ENCODE measurements at regions not wholly inside any gene's neighbourhood (a gene's known extent, or its start where the extent isn't known, plus 50 kb on each side); places are given as distances from the start of the nearest gene placed in this dataset.
"Not testable (repeated sequence)": the region's sequence is repeated elsewhere in the genome, so short reads cannot be mapped to it uniquely, and the experiment has no call there.

DNA sequence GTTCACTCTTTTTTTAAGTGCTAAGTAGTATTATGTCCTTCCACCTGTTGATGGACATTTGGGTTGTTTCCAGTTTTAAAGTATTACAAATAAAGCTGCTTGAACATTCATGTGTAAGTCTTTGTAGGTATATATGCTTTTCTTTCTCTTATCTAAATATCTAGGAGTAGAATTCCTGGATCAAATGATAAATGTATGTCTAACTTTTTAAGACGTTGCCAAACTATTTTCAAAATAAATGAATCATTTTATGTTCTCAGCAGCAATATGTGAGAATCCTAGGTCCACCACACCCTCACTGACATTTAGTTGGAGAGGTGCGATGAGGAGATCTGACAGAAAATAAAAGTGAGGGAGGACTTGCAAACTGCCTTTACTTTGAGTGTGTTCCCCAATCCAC lies 291.7 kb upstream of the UGT8 start:
- no peak for DNase-seq

DNA sequence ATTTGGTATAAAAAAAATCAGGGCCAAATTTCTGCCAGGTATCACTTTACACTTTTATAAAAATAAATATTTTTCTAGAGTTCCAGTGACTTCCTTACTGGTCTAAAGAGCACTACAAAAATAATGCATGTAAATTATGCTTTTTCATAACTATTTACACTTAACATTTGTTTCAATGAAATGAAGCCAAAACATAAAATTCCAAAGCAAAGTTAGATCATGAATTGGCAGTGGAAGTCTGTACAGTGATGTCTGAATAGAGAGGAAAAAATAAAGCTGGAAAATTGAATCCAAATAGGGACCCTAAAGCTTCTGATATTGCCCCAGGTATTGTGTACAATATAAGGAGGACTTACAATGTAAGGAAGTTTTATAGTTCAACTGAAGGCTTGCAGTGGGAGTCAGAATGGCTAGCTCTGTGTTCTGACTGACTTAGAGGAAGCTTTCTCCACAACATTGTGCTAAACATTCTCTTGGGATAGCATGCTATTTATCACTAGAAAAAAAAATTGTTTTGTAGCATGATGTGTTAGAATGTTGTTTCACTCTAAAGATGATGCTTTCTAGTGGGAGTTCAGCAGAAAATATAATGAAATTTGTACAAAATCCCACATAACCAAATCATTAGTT lies 288.2 kb upstream of the UGT8 start:
- no peak for DNase-seq

DNA sequence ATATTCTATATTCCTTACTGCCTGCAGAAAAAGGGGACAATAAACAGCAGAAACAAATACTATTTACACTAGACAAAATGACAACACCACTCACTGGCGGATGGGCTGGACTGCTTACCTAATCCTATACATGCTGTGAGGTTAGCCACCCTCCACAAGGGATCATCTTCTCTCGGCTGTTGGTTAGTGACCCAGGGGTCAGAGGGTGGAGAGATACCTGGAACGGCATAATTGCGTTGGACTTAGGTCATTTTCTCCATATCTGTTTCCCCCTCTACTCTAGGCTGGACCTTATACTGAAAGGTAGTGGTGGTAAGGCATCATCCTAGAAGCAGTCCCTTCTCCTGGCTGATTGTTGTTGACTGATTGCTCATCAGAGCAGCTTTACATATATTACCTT lies 286.8 kb upstream of the UGT8 start:
- no peak for DNase-seq

DNA sequence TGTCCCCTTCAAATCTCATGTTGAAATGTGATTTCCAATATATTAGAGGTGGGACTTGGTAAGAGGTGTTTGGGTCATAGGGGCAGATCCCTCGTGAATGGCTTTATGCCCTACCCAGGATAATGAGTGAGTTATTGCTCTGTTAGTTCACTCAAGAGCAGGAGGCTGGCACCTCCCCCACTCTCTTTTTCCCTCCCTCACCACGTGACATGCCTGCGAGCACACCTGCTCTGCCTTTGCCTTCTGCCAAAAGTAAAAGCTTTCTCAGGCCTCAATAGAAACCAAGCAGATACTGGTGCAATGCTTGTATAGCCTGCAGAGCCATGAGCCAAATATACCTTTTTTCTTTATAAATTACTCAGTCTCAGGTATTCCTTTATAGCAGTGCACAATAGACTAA lies 286.3 kb upstream of the UGT8 start:
- no peak for DNase-seq

DNA sequence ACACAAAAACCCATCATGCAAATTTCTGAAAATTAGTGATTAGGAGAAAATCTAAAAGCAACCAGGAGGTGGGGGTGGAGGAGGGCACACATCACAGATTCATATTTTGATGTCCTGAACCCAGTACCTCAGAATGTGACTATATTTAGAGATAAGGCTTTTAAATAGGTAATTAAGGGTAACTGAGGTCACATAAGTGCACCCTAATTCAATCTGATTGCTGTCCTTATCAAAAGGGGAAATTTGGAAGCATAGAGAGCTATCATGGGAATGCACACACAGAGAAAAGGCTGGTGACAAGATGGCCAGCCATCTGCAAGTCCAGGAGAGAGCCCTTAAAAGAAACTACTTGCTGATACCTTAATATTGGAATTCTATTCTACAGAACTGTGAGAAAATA lies 281.8 kb upstream of the UGT8 start:
- DNase-seq: no peak

DNA sequence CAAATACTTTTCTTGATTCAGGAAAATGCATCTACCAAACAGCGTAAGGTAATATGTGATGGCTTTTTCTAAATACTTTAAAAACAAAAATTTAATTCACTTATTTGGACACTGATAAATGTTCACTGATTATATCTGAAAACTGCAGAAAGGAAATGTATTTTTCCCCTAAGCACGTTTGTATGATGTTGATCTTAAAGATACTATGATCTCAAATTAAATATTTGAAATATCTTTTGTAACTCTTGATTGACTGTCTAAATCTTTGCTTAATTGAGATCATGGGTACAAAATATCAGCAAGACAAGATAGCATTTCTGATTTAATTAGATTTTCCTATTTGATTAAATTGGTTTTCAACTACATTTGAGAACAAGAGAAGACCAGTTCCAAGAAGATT lies 281.0 kb upstream of the UGT8 start:
- DNase-seq: no peak

DNA sequence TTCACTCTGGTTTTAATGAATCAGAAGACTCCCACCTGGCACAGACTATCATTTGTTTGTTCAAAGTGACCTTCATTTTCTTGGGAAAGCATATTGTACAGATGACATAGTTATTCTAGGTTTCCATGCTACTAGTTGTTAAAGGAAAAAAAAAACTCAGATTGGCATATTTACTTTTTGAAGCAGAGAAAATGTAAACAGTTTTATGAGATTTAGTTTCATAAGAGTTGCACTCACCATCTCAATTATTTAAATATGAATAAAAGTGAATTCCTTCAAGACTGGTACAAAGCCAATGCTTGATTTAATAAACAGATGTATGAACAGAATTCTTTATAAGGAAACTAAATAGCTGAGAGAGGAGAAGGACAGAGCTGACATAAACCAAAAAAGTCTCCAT lies 280.3 kb upstream of the UGT8 start:
- no peak for DNase-seq

DNA sequence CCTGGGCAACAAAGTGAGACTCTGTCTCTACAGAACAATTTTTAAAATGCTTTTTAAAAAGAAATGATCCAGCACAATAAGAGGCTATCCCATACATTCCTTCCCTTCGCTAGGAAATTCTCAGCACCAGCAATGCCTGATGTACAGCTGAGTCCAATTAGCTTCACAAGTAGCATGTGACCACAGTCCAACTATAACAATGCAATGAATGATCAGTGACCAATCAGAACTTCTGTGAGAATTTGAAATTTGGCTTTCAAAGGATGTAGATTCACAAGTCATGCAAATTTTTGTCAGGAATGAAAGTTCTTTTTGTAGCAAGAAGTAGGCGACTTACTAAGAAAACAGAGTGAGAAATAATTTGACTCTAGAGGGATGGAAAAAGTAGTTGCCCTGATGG lies 278.5 kb upstream of the UGT8 start:
- DNase-seq: no peak

DNA sequence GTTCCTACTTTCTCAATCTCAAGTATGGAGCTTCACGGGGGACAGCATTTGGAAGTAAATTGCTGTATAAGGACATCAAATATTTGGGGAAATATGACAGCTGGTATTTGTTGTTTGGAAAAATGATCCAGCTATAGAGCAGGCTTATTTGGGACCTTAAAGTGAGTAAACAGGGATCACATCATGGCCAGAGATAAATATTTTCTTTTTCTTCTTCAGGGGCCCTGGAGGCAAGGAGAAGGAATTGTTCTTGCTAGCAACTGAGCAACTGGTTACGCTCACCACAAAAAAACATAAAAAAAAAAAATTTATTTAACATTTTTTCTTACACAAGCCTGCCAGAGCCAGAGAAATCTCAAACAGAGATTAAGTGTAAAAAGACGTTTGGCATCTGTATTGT lies 277.2 kb upstream of the UGT8 start:
- no peak for DNase-seq

DNA sequence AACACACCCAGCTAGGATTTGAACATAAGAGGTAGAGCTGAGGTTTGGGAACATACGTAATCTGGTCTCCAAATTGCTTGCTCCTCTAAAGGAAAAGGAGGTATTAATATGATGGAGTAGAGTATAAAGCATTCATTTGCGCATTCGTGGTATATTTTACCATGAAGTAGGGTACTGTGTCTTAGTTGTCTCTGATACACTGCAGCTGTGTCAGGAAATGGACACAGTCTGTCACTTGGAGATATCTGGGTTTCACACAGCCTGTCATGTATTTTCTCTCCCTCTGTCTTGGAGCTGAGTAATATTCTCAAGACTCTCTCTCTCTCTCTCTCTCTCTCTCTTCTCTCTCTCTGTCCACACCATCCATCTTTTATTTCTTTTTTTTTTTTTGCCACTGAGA lies 274.8 kb upstream of the UGT8 start:
- no peak for DNase-seq

DNA sequence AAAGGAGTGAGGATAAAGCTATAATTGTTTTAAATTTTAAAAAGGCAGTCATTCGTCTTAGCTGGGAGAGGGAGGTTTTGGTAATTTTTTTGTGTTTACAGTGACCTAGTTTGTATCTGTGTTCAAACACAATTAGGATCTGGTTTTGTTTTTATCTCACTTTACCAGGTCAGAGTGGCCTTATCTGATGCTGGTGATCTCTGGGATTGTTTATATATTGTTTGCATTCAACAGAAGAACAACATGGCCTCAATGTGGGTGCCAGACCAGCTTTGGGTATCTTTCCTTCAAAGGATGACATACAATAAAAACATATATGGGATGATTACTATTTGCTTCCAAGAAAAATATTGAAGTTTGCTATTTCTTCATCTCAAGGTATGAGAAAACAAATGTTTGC lies 272.2 kb upstream of the UGT8 start:
- DNase-seq: no peak

DNA sequence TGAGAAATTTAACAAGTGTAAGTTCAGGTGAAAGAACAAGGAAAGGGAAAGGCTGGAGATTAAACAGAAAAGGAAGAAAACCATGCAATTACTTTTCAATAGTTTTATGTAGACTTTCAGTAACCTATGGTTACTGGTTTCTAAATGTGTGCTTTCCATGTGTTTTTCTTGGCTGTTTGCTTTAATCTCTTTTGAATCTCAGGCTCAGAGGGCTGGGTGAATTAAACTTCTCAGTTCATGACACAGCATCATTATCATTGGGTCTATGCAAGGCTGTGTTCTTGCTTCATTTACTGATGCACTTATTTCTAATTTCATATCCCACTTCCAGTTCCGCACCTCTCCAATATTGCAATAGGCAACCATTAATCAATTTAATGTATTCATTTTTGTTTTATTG lies 266.5 kb upstream of the UGT8 start:
- no peak for DNase-seq

DNA sequence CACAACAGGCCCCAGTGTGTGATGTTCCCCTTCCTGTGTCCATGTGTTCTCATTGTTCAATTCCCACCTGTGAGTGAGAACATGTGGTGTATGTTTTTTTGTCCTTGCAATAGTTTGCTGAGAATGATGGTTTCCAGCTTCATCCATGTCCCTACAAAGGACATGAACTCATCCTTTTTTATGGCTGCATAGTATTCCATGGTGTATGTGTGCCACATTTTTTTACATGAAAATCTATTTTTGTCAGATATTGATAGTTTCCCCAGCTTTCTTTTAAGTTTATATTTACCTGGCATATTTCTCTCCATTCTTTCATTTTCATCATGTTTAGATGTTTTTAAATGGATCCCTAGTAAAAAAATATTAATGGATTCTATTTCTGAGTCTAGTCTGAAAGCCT lies 264.2 kb upstream of the UGT8 start:
- DNase-seq: not testable (repeated sequence)

DNA sequence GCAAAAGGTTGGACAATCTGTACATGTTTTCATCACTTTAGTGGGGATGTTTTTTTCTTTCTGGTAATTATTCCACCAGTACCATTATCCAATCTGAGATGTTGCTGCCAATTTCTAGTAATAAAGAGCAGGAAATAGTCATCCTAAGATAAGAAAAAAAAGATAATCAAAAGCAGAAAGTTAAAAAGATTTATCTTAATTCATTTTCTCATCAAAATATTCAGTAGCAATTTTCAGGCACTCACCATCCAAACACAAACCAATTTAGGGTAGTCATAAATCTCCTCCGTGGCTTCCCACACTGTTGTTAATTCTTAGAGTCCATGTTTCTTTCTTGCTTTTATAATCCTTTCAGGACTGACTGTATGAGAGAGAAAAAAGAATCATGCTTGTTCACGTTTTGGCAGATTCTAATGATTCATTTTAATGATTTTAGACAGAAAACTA lies 263.7 kb upstream of the UGT8 start:
- DNase-seq: no peak

DNA sequence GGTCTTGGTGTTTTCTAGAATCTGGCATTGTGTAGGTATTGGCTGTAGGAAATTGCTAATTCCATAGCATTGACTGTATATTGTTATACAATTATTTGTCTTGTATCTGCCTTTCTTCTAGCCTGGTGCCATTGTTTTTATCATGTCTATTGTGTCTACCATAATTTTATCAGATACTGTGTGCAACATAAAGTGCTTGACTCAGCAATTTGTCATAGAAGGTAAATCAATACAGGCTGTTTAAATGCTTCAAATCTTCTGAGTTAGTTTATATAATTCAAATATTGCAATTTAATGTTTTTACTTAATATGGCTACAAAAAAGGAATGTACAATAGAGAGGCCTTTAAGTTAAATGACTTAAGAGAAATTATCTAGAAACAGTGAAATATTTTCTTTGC lies 263.3 kb upstream of the UGT8 start:
- DNase-seq: no peak

DNA sequence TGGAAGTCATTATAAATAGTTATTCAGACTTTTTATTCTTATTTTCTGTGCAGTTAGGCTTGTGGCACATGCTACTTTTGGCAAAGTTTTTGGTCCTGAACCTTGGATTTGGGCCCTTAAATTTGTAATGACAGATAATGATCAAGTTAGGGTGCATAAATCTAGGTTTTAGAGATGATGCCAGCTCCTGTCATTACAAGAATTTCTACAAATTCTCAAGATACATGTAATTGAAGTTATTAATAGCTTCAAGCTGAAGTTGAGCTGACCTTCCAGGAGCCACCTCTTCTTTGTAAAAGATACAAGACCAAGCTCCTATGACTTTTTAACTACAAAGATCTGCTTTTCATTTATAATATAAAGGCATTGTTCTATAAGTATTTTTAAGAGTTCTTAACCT lies 255.6 kb upstream of the UGT8 start:
- DNase-seq: no peak

DNA sequence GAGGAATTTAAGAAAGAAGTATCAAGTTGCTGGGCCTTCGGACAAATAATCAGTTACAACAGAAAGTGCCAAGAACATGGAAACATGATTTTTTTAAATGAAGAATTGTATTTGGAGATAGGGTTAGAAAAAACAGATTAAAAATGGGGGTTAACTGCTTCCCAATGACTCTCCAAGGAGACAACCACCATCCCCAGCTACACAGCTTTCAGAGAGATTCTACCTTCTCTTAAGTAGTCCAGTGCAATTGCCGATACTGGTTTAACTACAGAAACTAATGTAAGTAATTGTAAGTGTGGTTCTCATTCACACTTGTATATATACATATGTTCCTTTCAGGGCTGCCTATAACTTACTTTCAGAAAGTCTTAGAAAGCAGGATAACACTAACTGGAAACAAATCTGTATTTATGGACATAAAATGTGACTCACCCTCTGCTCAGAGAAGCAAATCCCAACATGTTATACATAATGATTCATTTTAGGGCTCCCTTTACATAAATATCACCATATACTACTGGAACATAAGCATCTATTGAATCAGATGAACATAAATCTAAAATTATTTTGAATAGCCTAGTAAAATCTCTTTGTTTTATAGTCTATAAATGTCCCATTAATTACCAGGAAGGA lies 248.9 kb upstream of the UGT8 start:
- no peak for DNase-seq

DNA sequence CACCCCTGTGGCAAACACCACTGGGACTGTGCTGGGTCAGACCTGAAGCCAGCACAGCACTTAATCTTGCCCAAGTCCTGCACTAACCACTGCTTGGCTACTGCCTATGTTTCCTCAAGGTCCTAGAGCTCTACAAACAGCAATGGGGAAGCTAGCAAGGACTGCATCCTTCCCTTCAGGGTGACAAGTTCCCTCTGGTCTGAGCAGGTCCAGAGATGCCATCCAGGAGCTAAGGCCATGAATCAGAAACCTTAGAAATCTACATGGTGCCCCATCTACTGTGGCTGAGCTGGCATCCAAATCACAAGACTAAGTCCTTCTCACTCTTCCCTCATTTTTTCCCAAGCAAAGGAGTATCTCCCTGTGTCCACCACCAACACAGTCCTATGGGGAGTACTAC lies 239.7 kb upstream of the UGT8 start:
- DNase-seq: no peak

DNA sequence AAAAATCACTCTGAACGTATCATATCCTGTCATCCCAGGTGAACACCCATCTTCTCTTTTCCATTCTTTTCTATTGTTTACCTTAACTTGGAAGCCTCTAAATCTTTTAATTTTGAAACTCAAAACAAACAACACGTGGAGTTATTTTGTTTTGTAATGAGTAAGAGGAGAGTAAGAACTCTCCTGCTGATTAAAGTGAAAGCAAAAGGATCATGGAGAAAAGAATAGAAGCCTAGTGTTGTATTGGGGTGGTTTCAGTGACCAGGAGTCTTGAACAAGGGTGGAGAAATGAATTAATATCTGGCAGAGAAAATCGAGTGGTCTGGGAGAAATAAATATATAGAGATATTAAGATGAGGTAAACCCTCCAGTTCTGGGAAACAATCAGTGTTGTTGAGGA lies 237.4 kb upstream of the UGT8 start:
- DNase-seq: no peak

DNA sequence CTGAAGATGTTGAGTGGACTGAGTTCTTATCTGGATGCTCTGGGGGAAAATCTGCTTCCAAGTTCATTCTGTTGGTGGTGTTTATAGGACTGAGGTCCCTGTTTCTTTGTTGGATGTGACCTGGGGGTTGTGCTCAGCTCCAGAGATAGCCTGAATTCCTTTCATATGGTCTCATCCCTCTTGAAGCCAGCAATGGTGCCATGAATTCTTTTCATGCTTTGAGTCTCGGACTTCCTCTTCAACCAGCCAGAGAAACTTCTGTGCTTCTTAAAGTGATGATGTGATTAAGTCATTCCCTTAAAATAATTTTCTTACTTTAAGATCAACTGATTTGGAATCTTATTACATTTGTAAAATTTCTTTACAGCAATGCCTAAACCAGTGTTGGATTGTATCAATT lies 233.8 kb upstream of the UGT8 start:
- no peak for DNase-seq

DNA sequence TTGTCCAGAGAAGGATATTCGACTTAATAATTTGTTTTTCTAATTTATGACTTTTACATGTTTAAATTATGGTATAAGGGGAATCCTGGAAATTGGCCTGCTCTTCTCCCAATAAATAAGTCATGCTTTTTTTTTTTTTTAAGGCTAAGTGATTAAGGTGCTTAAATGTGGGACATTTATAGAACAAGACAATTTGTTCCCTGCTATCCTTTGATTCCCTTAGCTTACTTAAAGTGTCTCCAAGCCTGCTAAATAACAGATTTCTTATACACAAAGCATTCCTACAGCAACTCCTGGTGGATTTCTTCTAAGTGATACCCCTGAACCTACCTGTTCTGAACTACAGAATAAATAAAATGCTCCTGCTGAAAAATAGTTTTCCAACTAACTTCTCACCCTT lies 233.0 kb upstream of the UGT8 start:
- DNase-seq: no peak

DNA sequence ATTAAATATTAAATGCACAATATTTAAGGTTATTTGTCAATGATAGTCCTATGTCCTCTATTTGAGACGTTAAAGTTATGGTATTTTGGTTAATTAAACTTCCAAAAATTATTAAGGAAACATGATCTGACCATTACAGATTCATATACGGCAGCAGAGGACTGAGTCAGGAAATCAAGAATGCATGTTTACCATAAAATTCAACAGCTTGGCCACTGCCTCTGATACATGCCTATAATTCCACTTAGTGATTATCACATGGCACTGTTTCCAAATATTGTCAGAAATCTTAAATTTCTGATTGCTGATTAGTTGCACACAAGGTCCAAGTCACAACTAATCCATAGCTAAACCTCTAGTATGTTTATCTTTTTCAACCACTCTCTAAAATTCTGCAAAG lies 232.2 kb upstream of the UGT8 start:
- no peak for DNase-seq

DNA sequence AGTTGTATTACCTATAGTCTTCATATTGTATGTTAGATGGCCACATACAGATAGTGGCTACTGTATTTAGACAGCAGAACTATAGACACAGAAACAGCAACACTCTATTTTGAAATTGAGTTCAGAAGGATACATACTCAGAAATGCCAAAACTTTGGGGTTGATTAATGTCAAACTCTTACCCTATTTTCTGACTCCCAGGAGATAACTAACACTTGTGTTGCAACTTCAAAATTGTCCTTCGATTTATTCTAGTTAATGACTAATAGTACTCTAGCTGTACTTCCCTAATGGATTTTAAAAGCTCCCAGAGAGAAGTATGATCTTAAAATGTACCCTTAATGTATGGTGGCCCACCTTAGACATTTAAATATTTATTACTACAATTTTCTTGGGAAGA lies 229.9 kb upstream of the UGT8 start:
- no peak for DNase-seq

DNA sequence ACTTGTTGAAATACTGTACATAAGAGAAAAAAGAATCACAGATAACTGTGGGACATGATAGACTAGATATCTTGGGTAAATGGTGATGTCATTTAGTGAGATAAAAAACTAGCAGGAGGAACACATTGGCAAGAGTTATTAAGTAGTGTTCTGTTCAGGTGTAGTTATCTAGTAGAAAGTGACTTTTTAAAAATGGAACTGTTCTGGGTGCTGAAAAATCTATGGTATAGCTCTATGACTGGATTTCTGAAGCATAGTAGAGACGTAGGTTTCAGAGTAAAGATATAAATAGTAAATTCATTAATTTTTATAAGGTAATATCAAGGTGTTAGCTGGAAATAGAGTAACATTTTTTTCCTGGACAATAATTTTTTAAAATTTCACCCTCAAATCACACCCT lies 225.1 kb upstream of the UGT8 start:
- DNase-seq: no peak

DNA sequence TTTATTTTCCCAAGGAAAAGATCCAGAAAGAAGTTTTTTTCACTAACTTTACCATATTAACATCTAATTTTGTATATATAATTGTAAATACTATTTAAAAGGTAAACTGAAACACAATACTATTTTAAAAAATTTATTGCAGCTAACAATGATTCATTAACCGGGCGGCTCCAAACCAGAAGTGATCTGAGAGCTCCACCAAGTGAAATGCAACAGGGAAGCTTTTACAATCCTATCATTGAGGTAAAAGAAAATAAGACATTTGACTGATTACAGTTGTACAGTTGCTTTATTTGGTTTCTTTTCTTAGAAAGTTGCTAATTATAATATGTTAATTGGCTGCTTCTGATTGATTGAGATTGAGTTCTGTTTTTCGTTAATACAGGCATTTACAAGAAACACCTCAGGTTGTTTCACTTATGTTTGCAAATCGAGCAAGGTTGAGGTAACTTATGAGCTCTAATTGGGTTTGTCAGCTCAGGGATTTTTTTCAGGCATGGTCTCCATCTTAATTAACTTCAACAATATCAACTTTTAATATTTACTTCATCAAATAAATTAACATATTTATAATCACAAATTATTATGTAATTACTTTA lies 220.2 kb upstream of the UGT8 start:
- DNase-seq: no peak

Measured in suppressor macrophage (primary cell).